ENCODE measurements at regions not wholly inside any gene's neighbourhood (a gene's known extent, or its start where the extent isn't known, plus 50 kb on each side); places are given as distances from the start of the nearest gene placed in this dataset.

DNA sequence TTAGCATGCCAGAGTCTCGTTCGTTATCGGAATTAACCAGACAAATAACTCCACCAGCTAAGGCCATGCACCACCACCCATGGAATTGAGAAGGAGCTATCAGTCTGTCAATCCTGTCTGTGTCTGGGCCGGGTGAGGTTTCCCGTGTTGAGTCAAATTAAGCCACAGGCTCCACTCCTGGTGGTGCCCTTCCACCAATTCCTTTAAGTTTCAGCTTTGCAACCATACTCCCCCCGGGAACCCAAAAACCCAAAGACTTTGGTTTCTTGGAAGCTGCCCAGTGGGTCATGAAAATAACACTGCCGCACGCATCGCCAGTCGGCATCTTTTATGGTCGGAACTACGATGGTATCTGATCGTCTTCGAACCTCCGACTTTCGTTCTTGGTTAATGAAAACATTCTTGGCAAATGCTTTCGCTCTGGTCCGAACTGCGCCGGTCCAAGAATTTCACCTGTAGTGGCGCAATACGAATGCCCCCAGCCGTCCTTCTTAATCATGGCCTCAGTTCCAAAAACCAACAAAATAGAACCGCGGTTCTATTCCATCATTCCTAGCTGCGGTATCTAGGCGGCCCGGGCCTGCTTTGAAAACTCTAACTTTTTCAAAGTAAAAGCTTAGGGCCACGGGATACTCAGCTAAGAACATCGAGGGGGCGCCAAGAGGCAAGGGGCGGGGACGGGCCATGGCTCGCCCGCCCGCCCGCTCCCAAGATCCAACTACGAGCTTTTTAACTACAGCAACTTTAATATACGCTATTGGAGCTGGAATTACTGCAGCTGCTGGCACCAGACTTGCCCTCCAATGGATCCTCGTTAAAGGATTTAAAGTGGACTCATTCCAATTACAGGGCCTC, 1958.5 kb upstream of the DEFB115 start:
- H3K9me3 ChIP-seq (ENCODE audit: control insufficient read depth, insufficient read depth, low read length), result peaks cover 51% of the 10 kb centered on the region
- no peaks in the 10 kb centered on the region for H3K27me3 ChIP-seq (ENCODE audit: control insufficient read depth, insufficient read depth, low read length)
- no peak for DNase-seq
- H3K27ac ChIP-seq (ENCODE audit: low read length), result no peak overlapping the region
- no peak overlapping the region for H3K4me3 ChIP-seq (ENCODE audit: low read length)
- peaks cover 13% of the 10 kb centered on the region for H3K36me3 Mint-ChIP-seq
- peaks cover 9 to 12% of the 10 kb centered on the region in 2 donors for H3K9me3 Mint-ChIP-seq
- H3K4me1 Mint-ChIP-seq, result no peaks in the 10 kb centered on the region
- no peak for ATAC-seq
- no peak overlapping the region for H3K4me3 Mint-ChIP-seq
- H3K4me1 ChIP-seq (ENCODE audit: control insufficient read depth, insufficient read depth, low read length), result no peaks in the 10 kb centered on the region
- H3K27ac Mint-ChIP-seq, result no peak overlapping the region
- no peaks in the 10 kb centered on the region for H3K27me3 Mint-ChIP-seq (ENCODE audit: low read depth in 2 of 2)
- WGBS (ENCODE audit: insufficient coverage), result 93% methylated on average over 40 of the region's 40 CpGs
- intact Hi-C loops (cut with micrococcal nuclease), result no loop called here
- no peaks in the 10 kb centered on the region for H3K36me3 ChIP-seq (ENCODE audit: control insufficient read depth, insufficient read depth, low read length)
- TF ChIP-seq, protein P1, sequence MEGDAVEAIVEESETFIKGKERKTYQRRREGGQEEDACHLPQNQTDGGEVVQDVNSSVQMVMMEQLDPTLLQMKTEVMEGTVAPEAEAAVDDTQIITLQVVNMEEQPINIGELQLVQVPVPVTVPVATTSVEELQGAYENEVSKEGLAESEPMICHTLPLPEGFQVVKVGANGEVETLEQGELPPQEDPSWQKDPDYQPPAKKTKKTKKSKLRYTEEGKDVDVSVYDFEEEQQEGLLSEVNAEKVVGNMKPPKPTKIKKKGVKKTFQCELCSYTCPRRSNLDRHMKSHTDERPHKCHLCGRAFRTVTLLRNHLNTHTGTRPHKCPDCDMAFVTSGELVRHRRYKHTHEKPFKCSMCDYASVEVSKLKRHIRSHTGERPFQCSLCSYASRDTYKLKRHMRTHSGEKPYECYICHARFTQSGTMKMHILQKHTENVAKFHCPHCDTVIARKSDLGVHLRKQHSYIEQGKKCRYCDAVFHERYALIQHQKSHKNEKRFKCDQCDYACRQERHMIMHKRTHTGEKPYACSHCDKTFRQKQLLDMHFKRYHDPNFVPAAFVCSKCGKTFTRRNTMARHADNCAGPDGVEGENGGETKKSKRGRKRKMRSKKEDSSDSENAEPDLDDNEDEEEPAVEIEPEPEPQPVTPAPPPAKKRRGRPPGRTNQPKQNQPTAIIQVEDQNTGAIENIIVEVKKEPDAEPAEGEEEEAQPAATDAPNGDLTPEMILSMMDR (IDR thresholded peaks at IDR 0.05), result no peak

DNA sequence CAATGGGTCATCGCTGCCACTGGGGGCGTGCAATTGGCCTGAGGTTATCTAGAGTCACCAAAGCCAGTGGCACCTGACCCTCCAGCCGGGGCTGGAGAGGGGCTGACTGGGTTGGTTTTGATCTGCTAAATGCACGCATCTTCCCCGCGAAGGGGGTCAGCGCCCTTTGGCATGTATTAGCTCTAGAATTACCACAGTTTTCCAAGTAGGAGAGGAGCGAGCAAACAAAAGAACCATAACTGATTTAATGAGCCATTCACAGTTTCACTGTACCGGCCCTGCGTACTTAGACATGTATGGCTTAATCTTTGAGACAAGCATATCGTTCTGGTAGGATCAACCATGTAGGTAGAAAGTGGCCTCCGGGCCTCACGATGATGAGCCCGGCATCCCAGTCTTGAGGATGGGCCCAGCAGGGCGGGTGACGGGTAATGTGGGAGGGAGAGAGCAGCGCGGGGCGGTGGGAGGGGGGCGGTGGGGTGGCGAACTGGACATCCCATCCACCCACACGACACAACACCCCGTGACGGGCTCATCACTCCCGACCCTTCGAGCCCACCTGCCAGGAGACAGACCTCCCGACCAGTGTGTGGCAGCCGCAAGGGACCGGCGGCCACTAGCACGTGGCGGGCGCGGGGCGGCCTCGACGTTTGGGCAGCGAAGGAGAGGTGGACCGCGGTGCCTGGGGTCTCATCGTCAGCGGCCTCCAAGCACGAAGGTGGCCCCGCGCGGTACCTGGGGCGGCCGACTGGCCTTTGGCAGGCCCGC, 1957.5 kb upstream of the DEFB115 start:
- intact Hi-C loops (cut with micrococcal nuclease), result no loop called here
- no peak overlapping the region for H3K27ac ChIP-seq (ENCODE audit: low read length)
- peaks cover 14 to 17% of the 10 kb centered on the region in 2 donors for H3K9me3 Mint-ChIP-seq
- no peak overlapping the region for H3K4me3 ChIP-seq (ENCODE audit: low read length)
- no peak overlapping the region for H3K4me3 Mint-ChIP-seq
- ATAC-seq, result no peak
- H3K36me3 Mint-ChIP-seq, result peaks cover 13% of the 10 kb centered on the region
- H3K27me3 ChIP-seq (ENCODE audit: control insufficient read depth, insufficient read depth, low read length), result no peaks in the 10 kb centered on the region
- DNase-seq, result no peak
- no peaks in the 10 kb centered on the region for H3K4me1 Mint-ChIP-seq
- H3K4me1 ChIP-seq (ENCODE audit: control insufficient read depth, insufficient read depth, low read length), result no peaks in the 10 kb centered on the region
- peaks cover 55% of the 10 kb centered on the region for H3K9me3 ChIP-seq (ENCODE audit: control insufficient read depth, insufficient read depth, low read length)
- TF ChIP-seq, protein P1 (IDR thresholded peaks at IDR 0.05), result no peak
- peaks cover 0 to 4% of the 10 kb centered on the region in 2 donors for H3K27me3 Mint-ChIP-seq (ENCODE audit: low read depth in 2 of 2)
- 85% methylated on average over 46 of the region's 49 CpGs for WGBS (ENCODE audit: insufficient coverage)
- H3K36me3 ChIP-seq (ENCODE audit: control insufficient read depth, insufficient read depth, low read length), result no peaks in the 10 kb centered on the region
- H3K27ac Mint-ChIP-seq, result no peak overlapping the region

DNA sequence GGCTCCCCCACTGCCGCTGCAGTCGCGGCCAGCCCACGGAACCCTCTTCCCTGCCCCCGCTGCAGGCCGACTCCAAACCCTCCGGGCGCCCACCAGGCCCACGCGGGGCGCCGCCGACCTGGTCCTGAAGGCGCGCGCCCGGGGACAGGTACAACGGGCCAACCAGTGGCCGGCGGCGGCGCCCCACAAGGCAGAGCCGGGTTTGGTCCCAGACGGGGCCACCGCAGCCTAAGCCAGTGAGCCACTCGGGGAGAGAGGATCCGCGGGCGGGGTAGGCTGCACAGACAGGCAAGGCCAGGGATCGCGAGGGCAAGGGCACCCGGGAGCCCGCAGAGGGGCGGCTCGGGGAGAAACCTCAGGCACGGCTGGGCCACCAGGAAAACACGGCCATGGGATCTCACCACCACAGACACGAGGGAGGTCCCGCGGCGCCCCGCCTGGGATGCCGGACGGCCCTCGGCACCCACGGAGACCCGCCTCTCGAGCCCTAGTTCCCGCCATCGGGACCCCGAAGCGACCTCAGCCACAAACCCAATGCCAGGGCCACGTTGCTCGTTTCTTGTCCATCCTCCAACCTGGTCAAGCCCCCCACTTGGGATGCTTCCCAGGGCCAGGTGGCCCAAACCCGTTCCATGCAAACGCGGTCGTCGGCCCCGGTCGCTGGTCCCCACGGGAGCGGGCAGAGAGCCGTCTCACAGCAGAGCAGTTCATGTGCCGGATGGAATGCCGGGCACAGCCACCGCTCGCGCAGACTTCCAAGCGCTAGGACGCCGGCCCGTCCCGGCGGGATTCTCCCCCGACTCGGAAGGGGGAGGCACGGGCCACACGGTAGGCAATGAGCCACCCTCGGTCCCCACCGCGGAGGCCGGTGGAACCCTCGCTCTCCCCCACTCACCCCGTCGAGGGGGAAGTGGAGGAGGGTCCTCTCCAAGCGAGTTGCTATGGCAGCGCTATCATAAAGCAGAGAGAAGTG, 1956.6 kb upstream of the DEFB115 start:
- H3K9me3 Mint-ChIP-seq, result peaks cover 19 to 22% of the 10 kb centered on the region in 2 donors

More for the DNA sequence above, 1956.6 kb upstream of the DEFB115 start:
- H3K4me3 ChIP-seq (ENCODE audit: low read length), result no peak overlapping the region
- H3K27me3 ChIP-seq (ENCODE audit: control insufficient read depth, insufficient read depth, low read length), result no peaks in the 10 kb centered on the region
- Mint-ChIP-seq H3K4me3 (no peak overlapping the region), H3K27me3 (ENCODE audit: low read depth in 2 of 2) (peaks cover 0 to 13% of the 10 kb centered on the region in 2 donors), H3K36me3 (peaks cover 8% of the 10 kb centered on the region), H3K27ac (no peak overlapping the region), H3K4me1 (no peaks in the 10 kb centered on the region)
- H3K9me3 ChIP-seq (ENCODE audit: control insufficient read depth, insufficient read depth, low read length), result peaks cover 54% of the 10 kb centered on the region
- TF ChIP-seq, protein P1 (IDR thresholded peaks at IDR 0.05), result no peak
- H3K4me1 ChIP-seq (ENCODE audit: control insufficient read depth, insufficient read depth, low read length), result no peaks in the 10 kb centered on the region
- intact Hi-C loops (cut with micrococcal nuclease), result no loop called here
- ATAC-seq, result no peak
- no peak overlapping the region for H3K27ac ChIP-seq (ENCODE audit: low read length)
- 79% methylated on average over 88 of the region's 88 CpGs for WGBS (ENCODE audit: insufficient coverage)
- no peak for DNase-seq
- no peaks in the 10 kb centered on the region for H3K36me3 ChIP-seq (ENCODE audit: control insufficient read depth, insufficient read depth, low read length)
